ENCODE measurements at regions not wholly inside any gene's neighbourhood (a gene's known extent, or its start where the extent isn't known, plus 50 kb on each side); places are given as distances from the start of the nearest gene placed in this dataset.

- Histone ChIP-seq H3K4me2 (ENCODE audit: low read depth, low read length, poor library complexity, severe bottlenecking) (no peak overlapping the region), H3K79me2 (ENCODE audit: insufficient read depth, low read length) (no peaks in the 10 kb centered on the region), H2AFZ (ENCODE audit: low read length) (no peak overlapping the region), H3K36me3 (ENCODE audit: insufficient read depth, low read length) (no peaks in the 10 kb centered on the region), H3K9me3 (ENCODE audit: insufficient read depth, low read depth, low read length) (no peaks in the 10 kb centered on the region), H3K27me3 (ENCODE audit: insufficient read depth, low read length, poor library complexity, severe bottlenecking) (no peaks in the 10 kb centered on the region), H3K9ac (ENCODE audit: low read depth, low read length, poor library complexity, severe bottlenecking) (no peak overlapping the region), H3K9me2 (replicated peaks; ENCODE audit: low read depth, low read length) (no peaks in the 10 kb centered on the region), H3K4me3 (ENCODE audit: low read length, poor library complexity, severe bottlenecking) (no peak overlapping the region), H3F3A (ENCODE audit: low read depth) (no peaks in the 10 kb centered on the region), H4K20me1 (ENCODE audit: insufficient read depth, low read length, poor library complexity, severe bottlenecking) (no peaks in the 10 kb centered on the region), H3K4me1 (ENCODE audit: insufficient read depth, low read length, poor library complexity, severe bottlenecking) (peaks cover 39% of the 10 kb centered on the region)
- TF ChIP-seq EZH2phosphoT487 (IDR thresholded peaks at IDR 0.05; ENCODE audit: borderline replicate concordance): no peak
- no peak for TF ChIP-seq CTCF (conservative IDR thresholded peaks at IDR 0.05; ENCODE audit: low read length)
Measured at GRCh38 chr1:221824909-221825308, 83.0 kb upstream of the DUSP10 start.

- Histone ChIP-seq H3K4me1 (ENCODE audit: insufficient read depth, low read length, poor library complexity, severe bottlenecking) (peaks cover 30% of the 10 kb centered on the region), H4K20me1 (ENCODE audit: insufficient read depth, low read length, poor library complexity, severe bottlenecking) (no peaks in the 10 kb centered on the region), H3K9me3 (ENCODE audit: insufficient read depth, low read depth, low read length) (no peaks in the 10 kb centered on the region), H3K36me3 (ENCODE audit: insufficient read depth, low read length) (no peaks in the 10 kb centered on the region), H3F3A (ENCODE audit: low read depth) (no peaks in the 10 kb centered on the region), H3K4me3 (ENCODE audit: low read length, poor library complexity, severe bottlenecking) (no peak overlapping the region), H3K27me3 (ENCODE audit: insufficient read depth, low read length, poor library complexity, severe bottlenecking) (no peaks in the 10 kb centered on the region), H3K9me2 (replicated peaks; ENCODE audit: low read depth, low read length) (no peaks in the 10 kb centered on the region), H2AFZ (ENCODE audit: low read length) (no peak overlapping the region), H3K79me2 (ENCODE audit: insufficient read depth, low read length) (no peaks in the 10 kb centered on the region), H3K9ac (ENCODE audit: low read depth, low read length, poor library complexity, severe bottlenecking) (no peak overlapping the region), H3K4me2 (ENCODE audit: low read depth, low read length, poor library complexity, severe bottlenecking) (no peak overlapping the region)
- TF ChIP-seq CTCF (conservative IDR thresholded peaks at IDR 0.05; ENCODE audit: low read length) (no peak), EZH2phosphoT487 (IDR thresholded peaks at IDR 0.05; ENCODE audit: borderline replicate concordance) (no peak)
Measured at GRCh38 chr1:221824025-221824424, 82.1 kb upstream of the DUSP10 start.

- H2AFZ ChIP-seq (ENCODE audit: low read length): no peak overlapping the region
- no peaks in the 10 kb centered on the region for H3F3A ChIP-seq (ENCODE audit: low read depth)
- H3K9ac ChIP-seq (ENCODE audit: low read depth, low read length, poor library complexity, severe bottlenecking): no peak overlapping the region
- peaks cover 26% of the 10 kb centered on the region for H3K4me1 ChIP-seq (ENCODE audit: insufficient read depth, low read length, poor library complexity, severe bottlenecking)
- no peak for TF ChIP-seq EZH2phosphoT487 (IDR thresholded peaks at IDR 0.05; ENCODE audit: borderline replicate concordance)
- no peak for TF ChIP-seq CTCF (conservative IDR thresholded peaks at IDR 0.05; ENCODE audit: low read length)
- H3K4me3 ChIP-seq (ENCODE audit: low read length, poor library complexity, severe bottlenecking): no peak overlapping the region
- H3K9me2 ChIP-seq (replicated peaks; ENCODE audit: low read depth, low read length): no peaks in the 10 kb centered on the region
- H3K36me3 ChIP-seq (ENCODE audit: insufficient read depth, low read length): no peaks in the 10 kb centered on the region
- H3K4me2 ChIP-seq (ENCODE audit: low read depth, low read length, poor library complexity, severe bottlenecking): no peak overlapping the region
- no peaks in the 10 kb centered on the region for H3K9me3 ChIP-seq (ENCODE audit: insufficient read depth, low read depth, low read length)
- H4K20me1 ChIP-seq (ENCODE audit: insufficient read depth, low read length, poor library complexity, severe bottlenecking): no peaks in the 10 kb centered on the region
- no peaks in the 10 kb centered on the region for H3K27me3 ChIP-seq (ENCODE audit: insufficient read depth, low read length, poor library complexity, severe bottlenecking)
- H3K79me2 ChIP-seq (ENCODE audit: insufficient read depth, low read length): no peaks in the 10 kb centered on the region
Measured at GRCh38 chr1:221823561-221823960, 81.7 kb upstream of the DUSP10 start.
